ENCODE measurements at regions not wholly inside any gene's neighbourhood (a gene's known extent, or its start where the extent isn't known, plus 50 kb on each side); places are given as distances from the start of the nearest gene placed in this dataset.

DNA sequence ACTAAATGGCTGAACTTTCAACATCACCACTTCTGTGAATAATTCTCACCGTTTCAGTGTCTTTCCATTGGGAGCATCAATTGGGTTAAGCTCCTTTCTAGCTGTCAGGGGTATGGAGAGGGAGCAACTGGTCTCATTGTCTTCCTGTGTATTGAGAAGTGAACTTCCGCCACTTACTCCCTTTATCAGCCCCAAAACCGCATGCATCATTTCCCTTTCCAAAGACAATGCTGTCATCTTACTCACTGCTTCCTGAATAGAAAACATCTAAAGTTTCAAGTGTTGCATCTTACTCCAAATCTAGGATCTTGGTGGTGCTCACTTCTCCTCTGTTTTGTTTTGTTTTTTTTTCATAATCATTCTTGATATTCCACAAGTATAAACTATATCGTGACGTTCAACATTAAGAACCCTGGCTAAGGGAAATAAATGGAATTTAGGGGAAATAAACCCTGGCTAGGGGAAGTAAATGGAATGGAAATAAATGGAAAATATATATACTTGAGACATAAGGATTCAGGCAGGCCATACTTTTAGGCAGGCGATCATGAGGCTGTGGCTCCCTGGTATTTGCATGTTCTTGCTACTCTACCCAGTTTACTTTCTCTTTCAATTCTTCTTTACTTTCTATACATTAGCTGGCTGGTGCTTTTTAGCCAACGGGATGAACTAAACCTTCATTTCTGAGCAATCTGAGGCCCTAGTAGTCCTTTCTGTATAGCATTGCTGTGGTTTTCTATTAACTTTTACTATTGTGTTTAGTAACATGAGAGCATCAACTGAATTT is 371.9 kb downstream of the BMPER start:
- no peak for DNase-seq

DNA sequence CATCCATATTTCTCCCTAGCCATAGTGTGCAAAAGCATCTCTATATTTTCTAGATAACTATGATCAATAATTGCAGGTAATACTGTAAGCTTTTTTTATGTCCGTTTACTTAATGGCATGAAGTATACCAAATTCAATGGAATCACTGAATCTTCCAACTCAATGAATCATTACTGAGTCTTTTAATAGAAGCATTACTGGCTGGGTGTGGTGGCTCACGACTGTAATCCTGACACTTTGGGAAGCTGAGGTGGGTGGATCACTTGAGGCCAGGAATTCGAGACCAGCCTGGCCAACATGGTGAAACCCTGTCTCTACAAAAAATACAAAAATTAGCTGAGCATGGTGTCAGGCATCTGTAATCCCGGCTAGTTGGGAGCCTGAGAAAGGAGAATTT is 372.5 kb downstream of the BMPER start:
- DNase-seq: no peak

DNA sequence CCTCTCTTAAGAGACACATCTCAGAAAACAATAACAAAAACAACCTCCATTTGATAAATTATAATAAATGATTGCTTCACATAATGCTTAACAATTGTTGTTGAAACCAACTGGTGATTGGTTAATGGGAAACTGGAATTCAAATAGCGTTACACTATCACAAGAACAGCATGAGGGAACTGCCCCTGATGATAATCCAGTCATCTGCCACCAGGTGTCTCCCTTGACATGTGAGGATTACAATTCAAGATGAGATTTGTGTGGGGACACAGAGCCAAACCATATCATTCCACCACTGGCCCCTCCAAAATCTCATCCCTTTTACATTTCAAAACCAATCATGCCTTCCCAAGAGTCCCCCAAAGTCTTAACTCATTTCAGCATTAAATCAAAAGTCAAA is 375.9 kb downstream of the BMPER start:
- DNase-seq: no peak

DNA sequence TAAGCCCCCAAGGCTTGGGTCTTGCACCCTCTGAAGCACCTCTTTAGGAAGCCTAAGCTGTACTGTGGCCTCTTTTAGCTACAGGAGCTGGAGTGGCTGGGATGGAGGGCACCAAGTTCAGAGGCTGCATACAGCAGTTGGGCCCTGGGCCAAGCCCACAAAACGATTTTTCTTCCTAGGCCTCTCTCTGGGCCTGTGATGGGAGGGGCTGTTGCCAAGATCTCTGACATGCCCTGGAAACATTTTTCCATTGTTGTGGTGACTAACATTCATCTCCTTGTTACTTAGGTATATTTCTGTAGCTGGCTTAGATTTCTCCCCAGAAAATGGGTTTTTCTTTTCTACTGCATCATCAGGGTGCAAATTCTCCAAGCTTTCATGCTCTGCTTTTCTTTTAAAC is 375.7 kb upstream of the NPSR1 start:
- no peak for DNase-seq

DNA sequence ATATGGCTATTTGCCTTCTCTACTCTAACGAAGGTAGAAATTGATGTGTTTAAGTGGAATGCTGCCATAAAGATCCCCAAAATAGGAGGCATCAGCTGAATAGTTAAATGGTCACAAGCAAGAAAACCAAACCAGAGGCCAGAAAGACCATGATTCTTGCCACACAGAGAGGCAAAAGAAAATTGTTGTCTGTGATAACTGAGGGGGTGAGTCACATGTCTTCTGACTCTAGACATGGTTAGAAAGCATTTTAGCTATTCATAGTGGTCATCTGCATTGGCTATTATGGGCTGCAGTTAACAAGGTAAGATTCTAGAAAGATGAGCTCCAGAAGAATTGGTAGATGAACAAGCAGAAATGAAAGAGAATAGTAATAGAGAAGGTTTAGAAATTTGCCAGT is 361.4 kb upstream of the NPSR1 start:
- DNase-seq: no peak

DNA sequence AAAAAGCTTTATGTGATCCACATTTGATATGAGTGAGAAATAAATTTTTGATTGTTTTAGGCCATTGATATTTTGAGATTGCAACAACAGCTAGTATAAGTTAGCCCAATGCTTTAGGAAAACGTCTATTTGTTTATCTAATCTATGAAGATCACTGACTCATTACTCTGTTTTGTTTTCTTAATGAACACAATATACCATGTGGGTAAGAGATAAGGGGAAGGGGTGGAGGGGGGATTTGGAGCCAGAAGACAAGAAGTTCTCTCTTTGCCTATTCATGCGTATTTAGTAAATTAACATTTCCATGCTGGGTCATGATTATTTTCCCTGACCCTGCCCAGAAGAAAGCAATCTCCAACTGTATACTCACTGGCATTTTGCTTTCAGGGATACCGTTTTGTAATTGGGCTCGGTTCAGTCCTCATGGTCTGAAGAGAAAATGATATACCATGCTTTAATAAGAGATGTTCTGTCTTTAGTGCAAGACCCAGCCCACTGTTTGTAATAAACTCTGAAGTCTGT is 359.5 kb upstream of the NPSR1 start:
- no peak for DNase-seq

DNA sequence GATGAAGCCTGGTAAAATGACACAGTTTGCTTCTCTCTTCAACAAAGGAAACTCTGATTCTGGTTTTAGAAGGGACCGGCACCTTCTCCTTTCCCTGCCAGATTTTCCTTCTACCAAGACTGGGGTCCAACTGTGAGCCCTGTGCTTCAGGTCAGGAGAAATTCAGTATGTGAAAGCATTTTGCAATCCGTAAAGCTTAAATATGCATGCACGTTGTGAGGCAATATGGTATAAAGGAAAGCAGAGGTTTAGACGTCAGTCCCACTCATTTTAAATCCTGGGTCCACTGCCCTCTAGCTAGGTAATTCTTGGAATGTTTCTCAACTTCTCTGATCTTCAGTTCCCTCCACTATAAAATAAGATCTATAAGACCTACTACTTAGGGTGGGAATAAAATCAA is 359.0 kb upstream of the NPSR1 start:
- DNase-seq: no peak

DNA sequence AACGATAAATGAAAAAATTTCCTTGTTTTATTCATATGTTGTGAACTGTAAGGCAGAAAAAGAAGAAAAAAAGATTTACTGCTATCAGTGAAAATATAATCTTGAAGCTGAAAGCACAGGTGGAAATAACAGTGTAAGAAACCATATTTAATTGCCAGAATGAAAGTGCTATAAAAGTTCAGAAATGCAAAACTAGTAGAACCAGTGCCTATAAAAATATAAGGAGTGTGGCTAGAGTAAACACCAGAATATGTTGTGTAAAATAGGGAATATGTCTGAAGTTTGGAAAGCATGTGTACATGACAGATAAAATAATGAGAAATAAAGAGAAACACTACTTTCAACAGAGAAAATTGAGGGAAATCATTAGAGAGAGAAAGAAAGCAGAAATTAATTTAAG is 350.5 kb upstream of the NPSR1 start:
- DNase-seq: no peak

DNA sequence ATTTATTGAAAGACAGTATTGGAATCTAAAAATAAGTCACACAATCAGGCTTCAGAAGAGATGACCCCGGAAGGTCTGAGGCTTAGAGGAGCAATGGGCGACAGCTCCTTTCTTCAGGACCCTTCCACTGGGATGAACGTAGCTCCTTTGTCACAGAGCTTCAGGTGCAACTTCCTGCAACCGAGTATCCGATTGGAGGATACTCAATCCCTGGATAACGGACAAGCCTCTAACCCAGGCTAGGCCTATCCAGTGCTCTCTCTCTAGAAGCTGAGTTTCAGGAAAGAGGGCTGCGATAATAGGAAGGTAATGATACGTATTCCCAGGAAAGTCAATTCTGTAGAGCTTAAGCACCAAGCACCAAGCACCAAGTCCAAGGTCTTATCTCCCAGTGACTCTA is 349.4 kb upstream of the NPSR1 start:
- DNase-seq: no peak

DNA sequence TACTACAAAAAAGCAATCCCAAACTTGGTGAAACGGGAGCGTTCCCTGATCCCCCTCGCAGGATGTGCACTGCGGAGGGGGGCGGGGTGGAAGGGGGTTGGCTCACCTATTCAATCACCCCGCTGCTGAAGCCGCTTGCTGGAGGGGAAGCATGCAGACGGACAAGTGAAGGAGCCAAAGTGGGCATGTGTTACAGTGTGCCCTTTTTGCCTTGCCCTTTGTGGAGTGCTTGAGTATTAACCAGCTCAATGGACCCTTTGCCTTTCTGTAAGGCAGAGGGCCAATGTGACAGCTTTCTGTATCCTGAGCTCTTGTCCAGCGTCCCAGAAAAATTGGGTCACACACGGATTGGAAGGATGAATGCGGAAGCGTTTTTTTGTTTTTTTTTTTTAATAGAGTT is 348.9 kb upstream of the NPSR1 start:
- no peak for DNase-seq

DNA sequence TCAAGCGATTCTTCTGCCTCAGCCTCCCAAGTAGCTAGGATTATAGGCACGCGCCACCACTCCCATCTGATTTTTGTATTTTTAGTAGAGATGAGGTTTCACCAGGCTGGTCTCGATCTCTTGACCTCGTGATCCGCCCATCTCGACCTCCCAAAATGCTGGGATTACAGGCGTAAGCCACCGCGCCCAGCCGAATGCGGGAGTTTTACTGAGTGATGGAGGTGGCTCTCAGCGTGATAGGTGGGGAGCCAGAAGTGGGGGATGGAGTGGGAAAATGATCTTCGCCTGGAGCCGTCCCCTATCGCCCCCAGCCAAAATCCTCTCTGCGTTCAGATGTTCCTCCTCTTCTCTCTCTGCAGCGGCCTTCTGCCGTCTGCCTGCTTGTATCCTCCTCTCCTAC is 348.4 kb upstream of the NPSR1 start:
- DNase-seq: no peak

DNA sequence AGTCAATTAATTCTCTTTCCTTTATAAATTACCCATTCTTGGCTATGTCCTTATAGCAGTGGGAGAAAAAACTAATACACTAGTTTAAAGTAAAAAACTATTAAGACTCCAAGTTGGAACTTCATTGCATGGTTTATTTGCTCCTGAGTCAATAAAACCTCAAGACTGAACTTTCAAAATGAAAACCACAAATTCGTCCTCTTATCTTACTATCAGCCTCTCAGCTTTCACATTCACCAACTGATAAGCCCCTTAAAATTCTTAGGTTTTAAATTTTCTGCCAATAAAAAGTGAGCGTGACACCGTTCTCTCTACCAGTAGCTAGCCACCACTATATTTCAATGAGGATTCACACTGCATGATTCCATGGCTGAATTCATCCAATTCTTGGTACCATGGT is 346.4 kb upstream of the NPSR1 start:
- no peak for DNase-seq

DNA sequence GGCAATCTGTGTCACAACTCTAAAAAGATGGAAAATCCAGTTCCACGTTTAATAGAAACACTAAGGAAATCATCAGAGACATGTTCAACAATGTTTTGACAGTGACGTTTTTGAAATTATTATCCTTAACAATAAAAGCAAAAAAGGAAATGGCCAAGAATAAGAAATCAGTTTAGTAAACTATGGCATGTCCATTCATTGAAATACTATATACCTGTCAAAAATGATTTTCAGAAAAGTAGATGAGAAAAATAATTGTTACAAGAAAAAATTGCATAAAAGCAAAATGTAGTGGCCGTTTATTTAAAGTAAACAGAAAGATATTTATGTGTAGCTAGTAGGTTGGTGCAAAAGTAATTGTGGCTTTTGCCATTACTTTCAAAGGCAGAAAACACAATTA is 345.4 kb upstream of the NPSR1 start:
- no peak for DNase-seq

DNA sequence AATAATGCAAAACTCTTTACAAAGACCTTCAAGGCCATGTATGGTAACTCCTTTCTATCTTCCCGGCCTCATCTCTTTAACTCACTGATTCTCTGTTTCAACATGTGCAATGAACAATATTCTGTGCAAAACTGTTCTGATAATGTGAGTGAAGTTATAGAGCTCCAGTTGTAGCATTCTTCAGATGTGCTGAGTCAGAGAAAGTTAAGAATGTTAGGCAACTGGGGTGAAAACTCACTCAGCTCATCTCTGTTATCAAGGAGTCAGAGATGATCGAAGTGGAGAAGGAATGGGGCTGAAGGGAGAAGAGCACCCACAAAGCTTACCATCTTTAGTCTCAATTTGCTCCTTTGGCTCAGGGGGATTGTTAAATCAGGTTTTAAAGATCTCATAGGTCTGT is 344.7 kb upstream of the NPSR1 start:
- DNase-seq: no peak

DNA sequence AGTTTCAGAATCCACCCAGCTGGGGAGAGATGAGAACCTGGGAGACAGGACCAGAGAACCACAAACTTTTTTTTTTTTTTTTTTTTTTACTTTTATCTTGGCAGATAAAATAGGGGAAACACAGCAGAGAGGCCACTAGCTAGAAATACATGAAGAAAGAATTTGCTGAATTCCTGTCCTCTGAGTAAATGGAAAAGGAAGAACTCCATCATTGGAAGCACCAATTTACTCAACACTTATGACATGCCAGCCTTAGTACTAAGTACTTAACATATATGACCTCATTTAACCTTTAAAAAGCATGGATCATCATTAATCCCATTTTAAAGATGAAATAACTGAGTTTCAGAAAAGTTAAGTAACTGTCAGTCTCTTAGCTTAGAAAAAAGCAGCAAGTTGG is 343.0 kb upstream of the NPSR1 start:
- DNase-seq: no peak

DNA sequence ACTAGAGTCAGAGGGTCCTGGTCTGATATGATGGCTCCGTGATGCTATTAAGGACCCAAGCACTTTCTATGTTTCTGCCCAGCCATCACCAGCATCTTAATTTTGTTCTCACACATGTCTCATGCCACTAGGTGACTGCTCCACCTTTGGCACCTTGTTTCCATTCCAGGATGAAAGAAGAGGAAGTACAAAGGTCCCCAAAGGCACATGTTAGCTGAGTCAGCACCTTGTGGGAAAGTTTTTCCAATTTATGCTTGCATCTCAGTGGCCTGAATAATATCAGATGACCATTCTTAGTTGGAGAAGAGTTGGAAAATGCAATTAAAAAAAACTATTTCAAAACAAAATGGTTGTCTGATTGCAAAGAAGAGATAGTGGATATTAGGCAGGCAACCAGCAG is 341.0 kb upstream of the NPSR1 start:
- no peak for DNase-seq

DNA sequence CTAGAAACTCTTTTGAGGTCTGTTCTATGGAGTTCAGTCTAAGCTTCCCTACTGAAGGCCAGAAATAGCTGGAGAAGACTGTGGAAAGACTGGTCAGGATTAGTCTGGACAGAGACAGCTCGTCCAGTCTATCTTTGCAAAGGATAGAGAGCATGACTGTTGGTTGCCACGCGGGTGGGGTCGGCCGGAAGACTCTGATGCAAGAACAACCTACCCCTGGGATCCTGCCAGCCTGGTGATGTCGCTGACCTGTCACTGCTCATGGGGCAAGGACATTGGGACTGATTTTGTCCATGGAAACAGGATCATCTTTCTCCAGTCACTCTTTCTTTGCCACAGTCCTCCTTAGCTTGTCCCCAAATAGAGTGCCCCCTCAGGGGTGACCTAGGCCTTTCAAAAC is 337.6 kb upstream of the NPSR1 start:
- DNase-seq: no peak

DNA sequence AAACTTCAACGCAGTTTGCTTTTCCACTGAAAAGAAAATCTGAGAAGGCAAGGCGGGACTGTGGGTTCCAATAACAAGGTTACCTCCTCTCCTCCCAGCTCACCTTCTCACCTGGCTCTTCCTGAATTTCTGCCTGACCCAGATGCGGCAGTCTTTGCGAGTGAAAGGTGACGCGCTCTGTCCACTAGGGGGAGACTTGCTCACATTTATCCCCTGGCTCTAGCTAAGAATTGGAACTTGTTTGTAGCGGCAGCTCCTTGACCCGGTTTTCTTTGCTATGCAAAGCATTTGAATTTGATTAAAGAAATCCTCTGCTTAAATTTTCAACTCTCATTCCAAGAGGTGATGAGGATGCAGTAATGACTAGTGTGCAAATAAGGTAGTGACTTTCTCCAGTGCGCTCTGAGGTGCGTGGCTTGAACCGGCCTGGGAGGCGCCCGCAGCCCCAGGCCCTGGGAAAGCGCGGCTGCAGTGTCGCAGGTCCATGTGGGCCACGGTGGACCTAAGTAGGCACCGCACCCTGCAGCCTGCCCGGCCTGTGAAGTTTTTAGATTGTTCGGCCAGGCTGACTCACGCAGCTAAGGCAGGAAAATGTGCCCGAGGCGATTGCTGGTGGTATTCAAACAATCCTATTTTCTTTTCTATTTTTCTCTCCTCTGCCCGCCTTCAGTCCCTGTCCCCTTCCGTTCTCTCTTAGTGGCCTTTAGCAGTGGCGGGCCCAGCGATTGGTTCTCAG is 336.9 kb upstream of the NPSR1 start:
- DNase-seq: peak; percentile 37

DNA sequence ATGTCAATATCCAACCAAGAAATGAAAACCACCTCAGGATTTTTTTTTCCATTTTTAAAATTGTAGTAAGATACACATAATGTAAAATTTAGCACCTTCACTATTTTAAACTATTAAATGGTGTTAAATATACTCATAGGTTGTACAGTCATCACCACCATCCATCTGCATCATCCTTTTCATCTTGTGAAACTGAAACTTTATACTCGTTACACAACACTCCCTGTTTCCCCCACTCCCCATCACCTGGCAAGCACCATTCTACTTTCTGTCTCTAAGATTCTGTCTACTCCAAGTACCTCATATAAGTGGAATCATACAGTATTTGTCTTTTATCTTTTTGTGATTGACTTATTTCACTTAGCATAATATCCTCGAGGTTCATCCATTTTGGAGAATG is 335.2 kb upstream of the NPSR1 start:
- DNase-seq: no peak

DNA sequence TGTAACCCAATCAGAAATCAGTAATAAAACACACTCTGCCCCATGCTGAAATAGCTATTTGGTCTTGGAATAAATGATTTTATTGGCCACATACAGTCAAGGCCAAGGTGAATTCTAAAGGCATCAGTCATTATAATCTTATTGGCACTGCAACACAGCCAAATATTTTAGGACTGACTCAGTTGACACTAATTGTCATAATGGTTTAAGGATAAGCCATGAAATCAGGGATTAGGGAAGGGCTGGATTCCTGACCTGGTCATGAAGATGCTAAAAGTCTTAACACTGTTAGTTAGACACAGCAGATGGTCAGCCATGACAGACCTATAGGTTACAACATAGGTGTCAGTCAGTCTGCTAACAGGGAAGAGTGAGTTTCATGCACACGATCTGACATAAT is 330.3 kb upstream of the NPSR1 start:
- no peak for DNase-seq

DNA sequence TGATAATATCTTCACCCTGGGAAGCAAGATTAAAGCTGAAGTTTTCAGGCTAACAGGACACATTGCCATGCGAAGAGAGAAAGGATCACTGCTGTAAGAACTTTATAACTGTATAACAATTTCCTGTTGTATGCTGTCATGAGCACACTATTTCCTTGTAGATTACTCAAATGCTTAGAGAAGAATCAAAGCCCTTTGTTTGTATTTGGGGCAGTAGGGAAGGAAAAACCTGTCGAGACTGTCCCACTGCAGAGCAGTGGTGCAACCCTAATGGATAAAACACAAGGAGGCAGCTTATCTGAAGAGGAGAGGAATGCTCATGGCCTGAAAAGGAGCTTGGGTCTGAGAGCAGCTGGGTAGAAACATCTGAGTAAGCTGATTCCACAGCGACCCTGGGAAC is 327.7 kb upstream of the NPSR1 start:
- no peak for DNase-seq

DNA sequence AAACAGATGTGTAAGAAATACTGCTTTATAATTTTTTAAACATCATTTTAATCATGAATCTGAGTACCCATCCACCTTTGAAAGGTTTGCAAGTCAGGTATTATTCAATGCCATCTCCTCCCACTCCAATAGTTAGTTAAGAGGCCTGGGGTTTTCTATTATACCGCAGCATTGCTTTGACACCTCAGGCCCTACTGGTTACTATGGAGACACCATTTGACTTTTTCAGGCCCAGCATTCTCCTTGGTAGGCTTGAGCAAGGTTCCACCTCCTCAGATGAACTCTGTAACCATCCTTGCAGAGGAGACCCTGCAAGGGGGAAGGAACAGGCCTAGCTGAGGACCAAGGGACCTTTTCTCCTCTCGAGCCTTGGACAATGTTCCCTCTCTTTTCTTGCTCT is 326.9 kb upstream of the NPSR1 start:
- no peak for DNase-seq

DNA sequence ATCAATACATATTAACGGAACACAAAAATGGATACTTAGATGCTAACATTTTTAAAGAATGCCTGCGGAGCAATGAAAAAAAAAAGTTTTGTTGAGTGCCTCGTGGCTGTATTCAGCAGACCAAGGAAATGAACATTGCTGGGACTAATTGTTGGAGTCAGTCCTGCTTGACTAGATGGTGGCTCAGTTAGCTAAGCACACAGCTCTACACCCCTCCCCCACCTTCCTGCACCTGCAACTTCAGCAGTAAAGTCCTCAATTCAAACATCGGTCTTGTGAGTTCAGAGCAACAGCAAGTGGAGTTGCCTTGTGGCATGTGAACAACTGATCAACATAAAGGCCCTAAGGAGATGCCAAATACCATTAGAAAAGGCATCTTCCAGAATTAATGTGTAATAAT is 326.0 kb upstream of the NPSR1 start:
- no peak for DNase-seq

DNA sequence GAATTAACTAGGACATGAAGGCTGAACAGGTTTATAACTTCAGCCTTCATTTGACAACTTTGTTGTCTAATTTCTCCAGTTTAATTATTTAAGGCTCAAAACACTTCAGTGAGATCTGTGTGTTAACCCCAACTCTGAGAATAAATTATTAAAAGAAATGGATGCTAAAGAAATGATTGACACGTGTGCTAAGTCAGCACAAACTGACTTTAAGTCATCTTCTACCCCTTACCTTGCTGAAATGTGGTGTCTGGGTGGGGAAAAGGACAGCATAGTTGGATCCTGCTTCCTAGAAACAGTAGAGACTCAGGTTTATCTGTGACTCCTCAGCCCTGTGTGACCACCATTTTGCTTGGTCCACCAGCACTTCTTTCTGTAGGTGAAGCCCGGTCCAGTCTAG is 324.8 kb upstream of the NPSR1 start:
- DNase-seq: no peak

DNA sequence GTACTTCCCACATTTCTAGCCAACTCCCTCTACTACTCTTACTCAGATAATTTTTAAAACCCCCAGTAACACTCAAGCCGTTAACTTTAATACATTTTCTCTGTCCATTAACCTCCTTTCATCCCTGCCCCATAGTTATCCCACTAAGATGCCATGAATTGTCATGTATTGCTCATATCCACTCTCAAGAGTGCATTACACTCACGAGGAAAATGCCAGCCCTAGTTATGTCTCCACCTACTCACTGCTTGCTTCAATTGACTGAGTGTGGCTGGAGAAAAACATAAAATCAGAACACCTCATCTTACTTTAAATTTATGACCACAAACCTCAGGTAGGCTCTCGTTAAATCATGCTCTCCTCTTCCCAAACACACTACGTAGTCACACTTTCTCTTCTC is 324.1 kb upstream of the NPSR1 start:
- DNase-seq: no peak

Measured in activated naive CD4-positive, alpha-beta T cell treated with Interleukin-2 at 50 U/mL for 16 hours (primary cell).